H9 (cell line): ENCODE measurements at regions not wholly inside any gene's neighbourhood (a gene's known extent, or its start where the extent isn't known, plus 50 kb on each side); places are given as distances from the start of the nearest gene placed in this dataset.

Experiments used
- DNase-seq: peaks from one replicate; pipeline ENCODE4 v3.0.0-alpha.2; 2017
- H2AFZ ChIP-seq: one replicate; pipeline ENCODE4 v1.6.1; 2013; ENCODE audit warnings: mild to moderate bottlenecking, low read length, control low read depth, moderate library complexity
- H2AK5ac ChIP-seq: 2 replicates; pipeline ENCODE4 v1.6.1; 2013; ENCODE audit warnings: low read length, control low read depth, mixed read lengths; ENCODE audit not compliant: insufficient read length
- H2BK120ac ChIP-seq: one replicate; pipeline ENCODE4 v1.6.1; 2013; ENCODE audit warnings: low read depth, mild to moderate bottlenecking, low read length, control low read depth, inconsistent platforms; ENCODE audit not compliant: poor library complexity, severe bottlenecking
- H2BK12ac ChIP-seq: 2 replicates; pipeline ENCODE4 v1.6.1; 2013; ENCODE audit warnings: low read length, control low read depth, mixed read lengths, low read depth; ENCODE audit not compliant: insufficient read length
- H2BK15ac ChIP-seq: 2 replicates; pipeline ENCODE4 v1.6.1; 2013; ENCODE audit warnings: low read depth, low read length, control low read depth
- H2BK20ac ChIP-seq: one replicate; pipeline ENCODE4 v1.6.1; 2013; ENCODE audit warnings: low read depth, mild to moderate bottlenecking, low read length, control low read depth, inconsistent platforms; ENCODE audit not compliant: poor library complexity, severe bottlenecking
- H2BK5ac ChIP-seq: 2 replicates; pipeline ENCODE4 v1.6.1; 2013; ENCODE audit warnings: low read length, control low read depth, mixed read lengths; ENCODE audit not compliant: insufficient read length
- H3K14ac ChIP-seq: 2 replicates; pipeline ENCODE4 v1.6.1; 2013; ENCODE audit warnings: low read length, control low read depth; ENCODE audit not compliant: insufficient read depth
- H3K18ac ChIP-seq: 2 replicates; pipeline ENCODE4 v1.6.1; 2013; ENCODE audit warnings: low read depth, mild to moderate bottlenecking, mixed read lengths, low read length, control low read depth; ENCODE audit not compliant: insufficient read length
- H3K23ac ChIP-seq: 2 replicates; pipeline ENCODE4 v1.6.1; 2013; ENCODE audit warnings: low read length, control low read depth, mixed read lengths, low read depth; ENCODE audit not compliant: insufficient read length
- H3K23me2 ChIP-seq: 2 replicates; pipeline ENCODE4 v1.6.1; 2013; ENCODE audit warnings: low read depth, mild to moderate bottlenecking, mixed read lengths, low read length, control low read depth; ENCODE audit not compliant: insufficient read length, poor library complexity, severe bottlenecking
- H3K27ac ChIP-seq: 2 replicates; pipeline ENCODE4 v1.5.1; 2013; ENCODE audit warnings: low read length, control low read depth, mixed read lengths, low read depth; ENCODE audit not compliant: insufficient read length
- H3K27me3 ChIP-seq: 2 replicates; pipeline ENCODE4 v1.6.1; 2013; ENCODE audit warnings: low read length, control low read depth, inconsistent platforms; ENCODE audit not compliant: insufficient read depth
- H3K4ac ChIP-seq: 2 replicates; pipeline ENCODE4 v1.6.1; 2013; ENCODE audit warnings: low read depth, mild to moderate bottlenecking, control low read depth, inconsistent platforms, low read length, moderate library complexity
- H3K4me1 ChIP-seq: 2 replicates; pipeline ENCODE4 v1.6.1; 2013; ENCODE audit warnings: low read length, control low read depth, inconsistent platforms; ENCODE audit not compliant: insufficient read depth
- H3K4me2 ChIP-seq: 2 replicates; pipeline ENCODE4 v1.6.1; 2013; ENCODE audit warnings: low read length, control low read depth, mixed read lengths; ENCODE audit not compliant: insufficient read length, insufficient read depth
- H3K56ac ChIP-seq: 2 replicates; pipeline ENCODE4 v1.6.1; 2013; ENCODE audit warnings: low read depth, mild to moderate bottlenecking, mixed read lengths, low read length, control low read depth; ENCODE audit not compliant: insufficient read length
- H3K79me1 ChIP-seq: 2 replicates; pipeline ENCODE4 v1.6.1; 2013; ENCODE audit warnings: low read depth, mild to moderate bottlenecking, moderate library complexity, low read length, control low read depth, inconsistent platforms; ENCODE audit not compliant: insufficient read depth, poor library complexity, severe bottlenecking
- H3K79me2 ChIP-seq: 2 replicates; pipeline ENCODE4 v1.6.1; 2013; ENCODE audit warnings: low read length, control low read depth, inconsistent platforms; ENCODE audit not compliant: insufficient read depth
- H3K9ac ChIP-seq: 2 replicates; pipeline ENCODE4 v1.6.1; 2013; ENCODE audit warnings: low read length, control low read depth, mixed read lengths; ENCODE audit not compliant: insufficient read length; ENCODE audit errors: extremely low read depth
- H3K9me3 ChIP-seq: one replicate; pipeline ENCODE4 v1.6.1; 2013; ENCODE audit warnings: low read depth, low read length, inconsistent platforms; ENCODE audit not compliant: control insufficient read depth
- H3T11ph ChIP-seq: one replicate; pipeline ENCODE4 v1.6.1; 2013; ENCODE audit warnings: mild to moderate bottlenecking, low read length, control low read depth, inconsistent platforms
- H4K20me1 ChIP-seq: one replicate; pipeline ENCODE4 v1.6.1; 2013; ENCODE audit not compliant: control insufficient read depth, insufficient read length, insufficient read depth
- H4K5ac ChIP-seq: 2 replicates; pipeline ENCODE4 v1.6.1; 2013; ENCODE audit warnings: low read depth, mild to moderate bottlenecking, mixed read lengths, low read length, control low read depth; ENCODE audit not compliant: insufficient read length
- H4K8ac ChIP-seq: replicated peaks from 2 replicates; pipeline ENCODE4 v1.6.1; 2013; ENCODE audit warnings: low read length, control low read depth, mixed read lengths, low read depth; ENCODE audit not compliant: insufficient read length
- H4K91ac ChIP-seq: 2 replicates; pipeline ENCODE4 v1.6.1; 2013; ENCODE audit warnings: low read depth, mild to moderate bottlenecking, moderate library complexity, mixed read lengths, low read length, control low read depth; ENCODE audit not compliant: insufficient read length
- H3K27ac Mint-ChIP-seq, 3 experiments: 2 replicates in 2 of 3; 3 replicates in 1 of 3; pipeline ENCODE4 v1.8.0; 2020 to 2021; ENCODE audit warnings: mixed read lengths in 3 of 3, mild to moderate bottlenecking in 1 of 3, moderate library complexity in 1 of 3
- H3K27me3 Mint-ChIP-seq: 2 replicates; pipeline ENCODE4 v1.8.0; 2021; ENCODE audit warnings: low read depth, mild to moderate bottlenecking, moderate library complexity, mixed read lengths
- H3K36me3 Mint-ChIP-seq, 3 experiments: 2 replicates in 2 of 3; 3 replicates in 1 of 3; pipeline ENCODE4 v1.8.0; 2020 to 2021; ENCODE audit warnings: low read depth in 3 of 3, mixed read lengths in 3 of 3; ENCODE audit not compliant: insufficient read depth in 1 of 3
- H3K4me1 Mint-ChIP-seq, 2 experiments: 2 replicates each; pipeline ENCODE4 v1.8.0; 2020; ENCODE audit warnings: mixed read lengths in 2 of 2
- H3K4me3 Mint-ChIP-seq, 2 experiments: 2 replicates in 1 of 2; 3 replicates in 1 of 2; pipeline ENCODE4 v1.8.0; 2020 to 2021; ENCODE audit warnings: mild to moderate bottlenecking in 2 of 2, mixed read lengths in 2 of 2, moderate library complexity in 1 of 2
- H3K9me3 Mint-ChIP-seq, 2 experiments: 2 replicates in 1 of 2; 3 replicates in 1 of 2; pipeline ENCODE4 v1.8.0; 2020; ENCODE audit warnings: mild to moderate bottlenecking in 2 of 2, mixed read lengths in 2 of 2, moderate library complexity in 1 of 2
- CTCF ChIP-seq: fragments of 200-600 bp; sonication (generic); conservative IDR thresholded peaks from 3 replicates; pipeline ENCODE4 v1.8.0; 2021; ENCODE audit warnings: antibody characterized with exemption, mild to moderate bottlenecking
- WGBS: extraction: QIAGEN DNeasy Blood & Tissue Kit; methylation state at CpG from one replicate; pipeline ENCODE4 v1.1.7; 2013; ENCODE audit warnings: missing lambda C conversion rate, low lambda C conversion rate, mixed read lengths; ENCODE audit not compliant: insufficient read length; ENCODE audit errors: extremely low coverage; 5-methylcytosine and 5-hydroxymethylcytosine counted together

- no peak overlapping the region for H3K27ac ChIP-seq
- H3K79me2 ChIP-seq: no peaks in the 10 kb centered on the region
- H3T11ph ChIP-seq: no peak overlapping the region
- Mint-ChIP-seq H3K27ac (no peak overlapping the region), H3K9me3 (no peaks in the 10 kb centered on the region), H3K27me3 (no peaks in the 10 kb centered on the region), H3K4me3 (no peak overlapping the region), H3K36me3 (no peaks in the 10 kb centered on the region), H3K4me1 (peaks cover 5 to 6% of the 10 kb centered on the region in 2 experiments; a peak in 3 of 4 replicates)
- no peak overlapping the region for H2BK12ac ChIP-seq
- H3K27me3 ChIP-seq: no peaks in the 10 kb centered on the region
- no peak overlapping the region for H3K23ac ChIP-seq
- H3K4me1 ChIP-seq: no peaks in the 10 kb centered on the region
- no peaks in the 10 kb centered on the region for H3K23me2 ChIP-seq
- no CpG with 5 or more reads among the region's 1 CpG for WGBS
- H4K91ac ChIP-seq: no peak overlapping the region
- H3K4me2 ChIP-seq: no peak overlapping the region
- H2BK120ac ChIP-seq: no peak overlapping the region
- H3K9me3 ChIP-seq: no peaks in the 10 kb centered on the region
- no peak overlapping the region for H4K5ac ChIP-seq
- no peak overlapping the region for H3K4ac ChIP-seq
- TF ChIP-seq CTCF: no peak
- H4K8ac ChIP-seq: no peak overlapping the region
- no peak overlapping the region for H3K18ac ChIP-seq
- no peak overlapping the region for H2BK15ac ChIP-seq
- no peak overlapping the region for H3K14ac ChIP-seq
- no peak overlapping the region for H3K56ac ChIP-seq
- no peak overlapping the region for H2AFZ ChIP-seq
- H4K20me1 ChIP-seq: no peaks in the 10 kb centered on the region
- H3K79me1 ChIP-seq: no peaks in the 10 kb centered on the region
- no peak overlapping the region for H2BK20ac ChIP-seq
- H3K9ac ChIP-seq: no peak overlapping the region
- DNase-seq: no peak
- H2AK5ac ChIP-seq: no peak overlapping the region
- H2BK5ac ChIP-seq: no peak overlapping the region
Observed at GRCh38 chr4:127141856-127142255, 490.9 kb upstream of the INTU start.
